ENCODE measurements at regions not wholly inside any gene's neighbourhood (a gene's known extent, or its start where the extent isn't known, plus 50 kb on each side); places are given as distances from the start of the nearest gene placed in this dataset.

DNA sequence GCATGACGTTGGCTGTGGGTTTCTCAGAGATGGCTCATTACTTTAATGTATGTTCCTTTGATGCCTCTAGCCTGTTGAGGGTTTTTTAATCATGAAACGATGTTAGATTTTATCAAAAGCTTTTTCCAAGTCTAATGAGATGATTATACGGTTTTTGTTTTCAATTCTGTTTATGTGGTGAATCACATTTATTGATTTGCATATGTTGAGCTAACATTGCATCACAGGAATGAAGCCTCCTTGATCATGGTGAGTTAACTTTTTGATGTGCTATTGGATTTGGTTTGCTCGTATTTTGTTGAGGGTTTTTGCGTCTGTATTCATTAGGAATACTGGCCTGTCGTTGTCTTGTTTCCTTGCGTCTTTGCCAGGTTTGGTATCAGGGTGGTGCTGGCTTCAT lies 52.3 kb upstream of the PTPN12 start:
- no peak for DNase-seq (ENCODE audit: low read depth)

DNA sequence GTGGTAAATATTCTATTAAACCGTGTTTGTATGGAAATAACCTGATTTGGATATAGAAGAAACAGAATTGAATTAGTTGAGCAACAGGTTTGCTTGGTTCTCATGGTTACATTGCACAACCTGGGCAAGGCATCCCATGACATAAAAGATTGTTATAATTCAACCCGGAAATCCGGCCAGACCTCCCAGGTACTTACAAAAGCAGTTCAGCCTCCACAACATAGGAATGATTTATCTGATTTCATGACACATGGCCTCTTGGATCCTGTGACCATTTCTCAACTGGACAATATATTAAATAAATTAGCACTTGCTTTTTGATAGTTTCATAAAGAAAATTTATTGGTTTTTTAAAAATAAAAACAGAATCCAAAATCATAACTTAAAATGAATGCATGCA lies 55.1 kb upstream of the PTPN12 start:
- DNase-seq (ENCODE audit: low read depth) = peak; percentile 23

DNA sequence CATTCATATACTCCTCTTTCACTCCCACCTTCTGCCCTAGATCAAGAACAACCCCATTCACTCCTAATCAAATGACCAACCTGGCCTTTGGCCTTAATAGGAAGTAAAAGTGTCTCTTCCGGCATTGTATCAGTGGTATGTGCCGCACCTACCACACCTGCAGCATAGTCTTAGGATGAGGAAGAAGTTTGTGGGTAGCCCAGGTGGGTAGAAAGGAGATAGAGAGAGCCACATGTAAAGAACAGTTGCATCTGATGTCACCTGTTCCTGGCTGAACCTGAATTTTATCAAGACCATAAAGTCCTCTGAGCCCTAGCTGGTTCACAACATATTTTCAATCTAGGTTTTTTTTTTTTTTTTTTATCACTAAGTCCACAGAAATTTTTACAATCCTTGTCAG lies 55.5 kb upstream of the PTPN12 start:
- no peak for DNase-seq (ENCODE audit: low read depth)

DNA sequence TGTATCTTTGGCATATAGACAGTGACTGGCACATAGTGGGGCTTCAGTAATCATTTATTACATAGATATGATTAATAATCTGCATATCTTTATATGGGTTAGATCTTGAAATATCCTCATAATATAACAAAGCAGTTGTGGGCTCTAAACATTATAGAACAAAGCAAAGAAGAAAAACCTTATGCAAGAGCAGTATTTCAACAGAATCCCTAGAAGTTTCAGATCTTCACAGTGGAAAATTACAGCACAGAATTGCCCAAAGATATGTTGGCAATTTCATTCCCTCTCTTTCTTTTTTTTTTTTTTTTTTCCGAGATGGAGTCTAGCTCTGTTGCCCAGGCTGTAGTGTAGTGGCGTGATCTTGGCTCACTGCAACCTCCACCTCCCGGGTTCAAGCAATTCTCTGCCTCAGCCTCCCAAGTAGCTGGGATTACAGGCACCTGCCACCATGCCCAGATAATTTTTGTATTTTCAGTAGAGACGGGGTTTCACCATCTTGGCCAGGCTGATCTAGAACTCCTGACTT lies 56.9 kb upstream of the PTPN12 start:
- peak; percentile 55 for DNase-seq (ENCODE audit: low read depth)

DNA sequence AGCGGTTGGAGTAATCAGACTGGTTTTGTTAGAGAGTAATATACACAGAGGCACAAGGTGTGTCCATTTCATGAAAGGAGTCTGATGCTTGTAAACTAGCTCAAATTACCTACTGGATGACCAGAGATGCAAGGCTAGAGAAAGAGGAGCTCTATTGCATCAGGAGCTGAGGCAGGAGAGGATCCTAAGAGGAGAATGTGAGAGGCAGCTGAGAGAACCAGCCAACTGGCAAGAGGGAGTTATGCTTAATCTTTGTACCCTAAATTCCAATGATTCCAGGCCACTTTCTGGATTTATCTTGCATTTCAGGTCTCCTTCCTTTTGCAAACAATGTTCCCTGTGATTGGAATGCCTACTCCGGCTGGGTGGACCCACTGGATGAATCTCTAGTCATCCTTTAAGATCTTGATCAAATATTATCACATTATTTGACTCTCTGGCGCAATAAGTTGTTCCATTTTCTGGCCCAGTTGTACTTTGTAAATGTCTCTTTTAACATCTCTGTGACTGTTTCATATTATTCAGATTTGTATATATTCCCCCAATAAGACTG lies 57.5 kb upstream of the PTPN12 start:
- peak; percentile 27 for DNase-seq (ENCODE audit: low read depth)

DNA sequence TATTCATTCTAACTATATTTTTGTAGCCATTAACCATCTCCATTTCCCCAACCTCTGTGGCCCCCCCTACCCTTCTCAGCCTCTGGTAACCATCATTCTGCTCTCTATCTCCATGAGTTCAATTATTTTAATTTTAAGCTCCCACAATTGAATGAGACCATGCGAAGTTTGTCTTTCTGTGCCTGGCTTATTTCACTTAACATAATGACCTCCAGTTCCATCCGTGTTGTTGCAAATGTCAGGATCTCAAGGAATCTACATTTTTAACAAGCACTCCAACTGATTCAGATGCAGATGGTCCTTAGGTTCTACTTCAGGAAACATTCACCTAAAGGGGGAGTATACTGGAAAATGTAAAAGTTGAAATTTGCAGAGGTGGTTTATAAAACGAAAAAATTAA lies 60.2 kb upstream of the PTPN12 start:
- DNase-seq (ENCODE audit: low read depth) = no peak

DNA sequence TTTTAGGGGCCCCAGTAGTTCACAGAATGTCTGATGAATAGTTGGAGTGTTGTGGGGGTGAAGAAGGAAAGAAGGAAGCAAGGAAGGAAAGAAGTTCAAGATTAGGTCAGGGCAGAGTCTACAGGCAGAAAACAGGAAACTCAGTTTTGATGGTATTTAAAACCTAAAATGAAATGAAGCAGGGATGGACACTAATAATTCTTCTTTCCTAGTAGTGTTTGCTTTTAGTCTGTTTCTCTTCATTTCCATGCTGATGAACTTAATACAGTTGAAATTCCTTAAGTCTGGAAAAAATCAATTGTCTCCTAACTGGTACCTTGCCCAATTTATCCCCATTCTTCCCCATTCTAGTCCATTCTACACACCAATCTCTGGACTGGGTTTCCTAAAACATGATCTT lies 59.0 kb upstream of the GSAP start:
- no peak for DNase-seq (ENCODE audit: low read depth)

DNA sequence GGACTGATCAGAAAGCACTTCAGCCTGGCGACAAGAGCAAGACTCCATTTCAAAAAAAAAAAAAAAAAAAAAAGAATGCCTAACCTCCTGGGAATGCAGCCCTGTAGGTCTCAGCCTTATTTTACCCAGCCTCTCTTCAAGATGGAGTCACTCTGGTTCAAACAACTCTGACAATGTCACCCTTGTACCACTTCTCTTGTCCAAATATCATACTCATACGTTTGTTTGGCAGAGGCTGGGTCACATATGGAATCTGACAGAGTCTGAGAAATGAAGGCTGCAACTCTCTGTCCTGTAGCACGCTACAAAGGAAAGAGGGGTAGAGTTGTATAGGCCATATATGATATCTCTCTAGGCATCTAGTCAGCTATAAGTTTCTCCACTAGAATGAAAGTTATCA lies 58.6 kb upstream of the GSAP start:
- DNase-seq (ENCODE audit: low read depth) = no peak

DNA sequence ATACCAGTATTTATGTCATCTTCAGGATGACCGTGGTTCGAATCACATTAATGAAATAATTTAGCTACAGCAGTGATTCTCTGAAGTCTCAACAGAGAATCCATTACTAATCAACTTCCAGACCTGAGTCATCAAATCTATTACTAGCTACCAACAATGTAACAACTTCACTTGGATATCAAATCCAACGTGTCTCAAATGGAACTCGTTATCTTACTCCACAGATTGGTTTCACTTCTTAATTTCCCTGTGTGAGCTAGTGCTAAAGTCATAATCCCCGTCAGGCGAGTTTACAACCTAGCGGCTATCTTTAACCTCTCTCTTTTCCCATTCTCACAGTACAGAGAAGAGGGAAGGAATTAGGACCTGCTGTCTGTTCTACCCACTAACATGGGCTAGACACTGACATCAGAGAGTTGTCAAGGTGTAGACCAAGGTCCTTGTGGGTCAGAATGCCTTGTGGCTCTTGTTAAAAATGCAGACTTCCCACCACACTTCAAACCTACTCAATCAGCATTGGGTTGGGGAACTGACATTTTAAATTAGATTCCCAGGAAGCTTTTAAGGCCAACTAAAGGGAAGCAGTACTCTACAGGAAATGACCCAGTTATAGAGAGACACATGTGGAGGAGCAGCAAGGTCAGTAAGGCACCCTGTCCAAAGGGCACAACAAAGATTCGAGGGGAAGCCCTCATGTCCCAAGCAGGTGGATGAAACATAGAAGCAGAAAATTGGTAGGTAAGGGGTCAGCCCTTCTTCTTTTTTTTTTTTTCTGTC lies 57.3 kb upstream of the GSAP start:
- DNase-seq (ENCODE audit: low read depth) = no peak

DNA sequence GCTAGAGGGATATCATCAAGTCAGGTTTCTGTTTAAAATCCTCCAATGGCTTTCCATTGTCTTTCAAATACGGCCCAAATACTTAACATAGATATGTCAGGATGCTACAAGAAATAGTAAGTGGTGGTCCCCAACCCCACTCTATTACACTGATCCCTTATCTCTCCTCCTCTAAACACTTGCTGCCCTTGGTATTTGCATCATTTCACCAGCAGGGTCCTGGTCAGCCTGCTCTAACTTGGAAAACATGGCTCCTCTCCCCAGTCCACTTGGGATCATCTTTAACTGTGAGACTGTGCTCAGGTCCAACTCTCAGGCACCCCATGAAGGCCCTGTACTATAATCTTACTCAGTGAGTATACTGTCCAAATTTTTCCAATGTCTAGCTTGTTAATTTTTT lies 53.8 kb upstream of the GSAP start:
- DNase-seq (ENCODE audit: low read depth) = no peak

DNA sequence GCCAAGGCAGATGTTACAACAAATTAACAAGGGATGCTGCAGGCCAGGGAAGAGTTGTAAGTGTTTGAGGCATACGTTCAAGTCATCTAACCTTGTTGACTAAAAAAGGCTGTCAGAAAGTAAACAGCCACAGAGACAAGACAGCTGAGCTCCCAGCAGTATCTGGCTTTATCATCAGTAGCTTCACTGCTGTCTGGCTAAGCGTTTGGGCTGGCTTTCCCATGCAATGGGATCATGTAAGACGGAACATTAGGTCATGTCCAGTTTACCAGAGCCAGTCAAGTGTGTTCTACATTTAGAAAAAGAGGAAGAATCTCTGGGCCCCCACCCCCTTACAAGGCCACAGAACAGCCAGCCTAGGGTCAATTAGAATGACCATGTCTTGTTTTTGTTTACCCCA lies 51.3 kb upstream of the GSAP start:
- DNase-seq (ENCODE audit: low read depth) = no peak

DNA sequence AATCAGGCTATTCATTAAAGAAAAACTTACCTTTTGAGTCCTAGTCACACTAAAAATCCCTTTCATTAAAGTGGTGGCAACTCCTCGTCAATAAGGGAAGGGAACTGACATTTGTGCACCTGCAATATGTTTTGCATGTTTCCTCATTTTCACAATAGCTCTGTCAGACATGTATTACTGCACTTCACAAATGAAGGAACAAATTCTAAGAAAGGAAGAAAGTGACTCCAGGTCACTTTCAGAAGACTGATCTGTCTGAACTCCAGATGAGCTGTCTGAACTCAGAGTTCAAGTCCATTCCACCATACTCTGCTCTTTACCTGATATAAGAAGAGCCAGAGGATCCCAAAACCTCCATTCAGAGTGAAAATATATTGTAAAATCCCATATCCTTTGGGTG lies 50.3 kb upstream of the GSAP start:
- no peak for DNase-seq (ENCODE audit: low read depth)
